K562 (cell line): ENCODE measurements at regions not wholly inside any gene's neighbourhood (a gene's known extent, or its start where the extent isn't known, plus 50 kb on each side); places are given as distances from the start of the nearest gene placed in this dataset.

ENCODE experiments used
- ATAC-seq: fragments of 200-7000 bp; cut with Tn5 transposase; 3 replicates; pipeline ENCODE4 v1.9.1; 2020; ENCODE audit warnings: moderate library complexity
- BruUV-seq: library from RNA; stranded (reverse); fragments of 400-500 nt; replicated peaks from 2 replicates; lab custom pipeline; 2021; lab: Mats Ljungman, UMichigan
- CTCF ChIA-PET: fragments of 300-600 bp; formaldehyde crosslinking; extraction: SDS; loops from one replicate; lab custom pipeline; 2021; ENCODE audit warnings: low intra/inter-chr PET ratio; lab: Yijun Ruan, JAX
- POLR2A ChIA-PET: fragments of 300-600, 350-650 bp; sonication (Branson Sonifier 250); formaldehyde crosslinking; extraction: SDS; loops from one replicate; lab custom pipeline; 2021; ENCODE audit warnings: antibody characterized with exemption, inconsistent platforms; lab: Yijun Ruan, JAX
- DNase-seq, 4 experiments: peaks; one replicate each; pipeline versions ENCODE4 v3.0.0 to v3.0.0-alpha.2; 2011 to 2018; ENCODE audit warnings: low spot score in 3 of 4, mixed read lengths in 3 of 4; ENCODE audit errors: extremely low read depth in 1 of 4
- FAIRE-seq: peaks from 2 replicates; lab custom pipeline; 2011; peaks lifted over from hg19 to GRCh38; lab: Jason Lieb, UNC
- H2AFZ ChIP-seq: 2 replicates; pipeline ENCODE4 v1.6.0; 2011; ENCODE audit warnings: low read depth, low read length, control low read depth, inconsistent platforms
- H3K27ac ChIP-seq: fragments of 200-600 bp; 3 replicates; pipeline ENCODE4 v1.8.0; 2011; ENCODE audit warnings: low read depth, mild to moderate bottlenecking, control low read depth, inconsistent platforms, low read length, moderate library complexity, mixed read lengths; ENCODE audit errors: extremely low read depth
- H3K27me3 ChIP-seq, 2 experiments: fragments of 300-600 bp in 1 of 2; 2 replicates in 1 of 2; 3 replicates in 1 of 2; pipeline versions ENCODE4 v1.6.0 to v1.8.0; 2011; ENCODE audit warnings: inconsistent platforms in 2 of 2, low read length in 2 of 2, mild to moderate bottlenecking in 1 of 2, mixed read lengths in 1 of 2, moderate library complexity in 1 of 2; ENCODE audit not compliant: control insufficient read depth in 2 of 2, insufficient read depth in 2 of 2
- H3K36me3 ChIP-seq: fragments of 300-600 bp; 3 replicates; pipeline ENCODE4 v1.8.0; 2011; ENCODE audit warnings: mild to moderate bottlenecking, low read length, inconsistent platforms; ENCODE audit not compliant: control insufficient read depth, insufficient read depth
- H3K4me1 ChIP-seq, 2 experiments: fragments of 200-600 bp in 1 of 2; replicated peaks in 1 of 2; 2 replicates in 1 of 2; 3 replicates in 1 of 2; pipeline versions ENCODE4 v1.5.1 to v1.8.0; 2011; ENCODE audit warnings: inconsistent platforms in 2 of 2, low read length in 2 of 2, mild to moderate bottlenecking in 1 of 2, mixed read lengths in 1 of 2, moderate library complexity in 1 of 2; ENCODE audit not compliant: control insufficient read depth in 2 of 2, insufficient read depth in 2 of 2
- H3K4me2 ChIP-seq: 2 replicates; pipeline ENCODE4 v1.6.1; 2011; ENCODE audit warnings: low read length, control low read depth, inconsistent platforms, mixed read lengths; ENCODE audit not compliant: insufficient read depth
- H3K4me3 ChIP-seq: fragments of 200-600 bp; sonication (generic), shearing (Covaris generic); 2 replicates; pipeline ENCODE4 v1.5.1; 2016; ENCODE audit warnings: control low read depth, inconsistent platforms
- H3K79me2 ChIP-seq: fragments of 200-600 bp; 3 replicates; pipeline ENCODE4 v1.8.0; 2011; ENCODE audit warnings: low read length, inconsistent platforms; ENCODE audit not compliant: control insufficient read depth, insufficient read depth
- H3K9ac ChIP-seq, 2 experiments: 2 replicates each; pipeline versions ENCODE4 v1.6.0 to v1.6.1; 2011; ENCODE audit warnings: low read depth in 2 of 2, low read length in 2 of 2, control low read depth in 1 of 2, inconsistent platforms in 1 of 2, mild to moderate bottlenecking in 1 of 2, mixed read lengths in 1 of 2; ENCODE audit not compliant: insufficient read depth in 1 of 2
- H3K9me1 ChIP-seq: one replicate; pipeline ENCODE4 v1.6.0; 2011; ENCODE audit warnings: inconsistent platforms, mild to moderate bottlenecking, low read length, moderate library complexity; ENCODE audit not compliant: control insufficient read depth, insufficient read depth
- H3K9me3 ChIP-seq: replicated peaks from 2 replicates; pipeline ENCODE4 v1.5.1; 2011; ENCODE audit warnings: low read depth, low read length, inconsistent platforms; ENCODE audit not compliant: control insufficient read depth, insufficient read depth
- H4K20me1 ChIP-seq: replicated peaks from 2 replicates; pipeline ENCODE4 v1.6.1; 2011; ENCODE audit warnings: low read length, inconsistent platforms, mixed read lengths; ENCODE audit not compliant: control insufficient read depth, insufficient read depth
- CXXC5 ChIP-seq: fragments of 250-450 bp; sonication (Bioruptor Pico); IDR thresholded peaks from 2 replicates; pipeline ENCODE4 v1.8.0; 2022; ENCODE audit warnings: inconsistent platforms, mild to moderate bottlenecking, moderate library complexity
- KDM2B ChIP-seq: fragments of 250-450 bp; sonication (Bioruptor Pico); IDR thresholded peaks from 2 replicates; pipeline ENCODE4 v1.8.0; 2021; ENCODE audit warnings: mild to moderate bottlenecking, moderate library complexity
- MBD2 ChIP-seq: sonication (generic); IDR thresholded peaks from 2 replicates; pipeline ENCODE4 v1.6.1; 2016; ENCODE audit warnings: low read depth, borderline replicate concordance
- NFE2 ChIP-seq: IDR thresholded peaks from 2 replicates; pipeline ENCODE4 v1.6.1; 2014; ENCODE audit warnings: antibody characterized with exemption, low read depth
- SP1 ChIP-seq: sonication (generic); formaldehyde crosslinking; IDR thresholded peaks from 2 replicates; pipeline ENCODE4 v1.8.1; 2022; ENCODE audit warnings: mild to moderate bottlenecking, missing genetic modification reagents
- TOE1 ChIP-seq, 2 experiments: fragments of 450-650 bp in 1 of 2; sonication (generic) in 1 of 2; formaldehyde crosslinking in 1 of 2; IDR thresholded peaks; 2 replicates each; pipeline versions ENCODE4 v1.7.1 to v1.8.0; 2016 to 2022; ENCODE audit warnings: borderline replicate concordance in 2 of 2, mild to moderate bottlenecking in 2 of 2, antibody characterized with exemption in 1 of 2, inconsistent platforms in 1 of 2, low read depth in 1 of 2, missing genetic modification reagents in 1 of 2, moderate library complexity in 1 of 2
- XRCC4 ChIP-seq: IDR thresholded peaks from one replicate; pipeline ENCODE4 v1.6.1; 2011; ENCODE audit not compliant: insufficient read depth, insufficient read length; ENCODE audit errors: extremely low read depth
- ZNF184 ChIP-seq: sonication (generic); formaldehyde crosslinking; IDR thresholded peaks from 2 replicates; pipeline ENCODE4 v1.5.0; 2020; ENCODE audit warnings: missing genetic modification reagents
- ZNF263 ChIP-seq: sonication (generic); formaldehyde crosslinking; IDR thresholded peaks from 2 replicates; pipeline ENCODE4 v1.8.0; 2022; ENCODE audit warnings: mild to moderate bottlenecking, missing genetic modification reagents, borderline replicate concordance
- ZNF717 ChIP-seq: fragments of 250-450 bp; sonication (Bioruptor Pico); IDR thresholded peaks from 2 replicates; pipeline ENCODE4 v1.5.0; 2021
- ZSCAN32 ChIP-seq: fragments of 450-650 bp; formaldehyde crosslinking; IDR thresholded peaks from 2 replicates; pipeline ENCODE4 v1.4.0; 2020; ENCODE audit warnings: mild to moderate bottlenecking, moderate library complexity
- WGBS: fragments of 100-300 bp; shearing (Covaris generic); methylation state at CpG from one replicate; pipeline ENCODE4 v1.1.6; 2016; ENCODE audit warnings: low coverage, mixed read lengths; ENCODE audit not compliant: insufficient coverage; ENCODE audit errors: missing lambda C conversion rate; 5-methylcytosine and 5-hydroxymethylcytosine counted together
- in situ Hi-C: fragments of 300-500 bp; cut with MboI; formaldehyde crosslinking; loops from 4 replicates; pipeline ENCODE4 v1.15.0; 2018; ENCODE audit warnings: inconsistent platforms, mixed read lengths
- intact Hi-C: fragments of 100-400 bp; cut with micrococcal nuclease; formaldehyde crosslinking; loops from 2 replicates; pipeline ENCODE4 v1.14.2; 2022
- TF ChIP-seq, protein P1 (sequence below): sonication (generic); formaldehyde crosslinking; IDR thresholded peaks from 2 replicates; pipeline ENCODE4 v1.8.0; 2022; ENCODE audit warnings: mild to moderate bottlenecking, missing genetic modification reagents
- TF ChIP-seq, protein P2 (sequence below): IDR thresholded peaks from 2 replicates; pipeline ENCODE4 v1.6.1; 2011; ENCODE audit warnings: borderline replicate concordance, low read depth, mild to moderate bottlenecking, moderate library complexity, low read length; ENCODE audit not compliant: insufficient read depth, poor library complexity, severe bottlenecking
- TF ChIP-seq, protein P3 (sequence below): fragments of 450-650 bp; formaldehyde crosslinking; IDR thresholded peaks from 2 replicates; pipeline ENCODE4 v1.4.0; 2020; ENCODE audit warnings: mild to moderate bottlenecking, mixed read lengths

DNA sequence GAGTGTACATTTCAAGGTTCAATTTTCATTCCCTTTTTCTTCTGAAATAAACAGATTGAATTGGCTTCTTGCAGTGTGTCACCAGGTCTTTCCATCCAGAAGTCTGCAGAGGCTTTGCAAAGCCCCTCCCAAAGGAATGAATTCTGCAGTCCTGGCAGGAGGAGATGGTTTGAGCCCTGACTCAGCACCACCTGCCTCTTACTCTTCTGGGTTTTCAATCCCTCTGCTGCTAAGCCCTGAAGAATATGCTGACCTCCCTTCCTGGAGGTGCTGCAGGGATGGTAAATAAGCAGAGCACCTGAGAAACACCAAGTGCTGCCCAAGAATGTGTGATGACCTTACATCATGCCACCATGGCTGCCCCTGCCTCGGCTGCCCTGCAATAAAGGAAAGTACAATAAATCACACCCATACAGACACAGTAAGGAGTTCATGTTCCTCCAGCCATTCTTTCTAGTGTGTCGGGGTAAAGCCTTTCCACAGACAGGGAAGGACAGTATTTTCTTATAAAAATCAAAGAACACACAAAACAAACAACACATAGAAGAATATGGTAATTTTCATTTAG is 209.2 kb downstream of the ZNF326 start:
- Histone ChIP-seq H3K4me1 (no peaks in the 10 kb centered on the region), H3K79me2 (no peaks in the 10 kb centered on the region), H3K4me2 (no peak overlapping the region), H2AFZ (no peak overlapping the region), H3K36me3 (no peaks in the 10 kb centered on the region), H4K20me1 (no peaks in the 10 kb centered on the region), H3K9me3 (no peaks in the 10 kb centered on the region), H3K9me1 (no peaks in the 10 kb centered on the region)
- in situ Hi-C loops: no loop called here
- WGBS: 0% methylated on average over 2 of the region's 2 CpGs
- POLR2A ChIA-PET: no interaction called here
- CTCF ChIA-PET: no interaction called here
- TF ChIP-seq, protein P1, sequence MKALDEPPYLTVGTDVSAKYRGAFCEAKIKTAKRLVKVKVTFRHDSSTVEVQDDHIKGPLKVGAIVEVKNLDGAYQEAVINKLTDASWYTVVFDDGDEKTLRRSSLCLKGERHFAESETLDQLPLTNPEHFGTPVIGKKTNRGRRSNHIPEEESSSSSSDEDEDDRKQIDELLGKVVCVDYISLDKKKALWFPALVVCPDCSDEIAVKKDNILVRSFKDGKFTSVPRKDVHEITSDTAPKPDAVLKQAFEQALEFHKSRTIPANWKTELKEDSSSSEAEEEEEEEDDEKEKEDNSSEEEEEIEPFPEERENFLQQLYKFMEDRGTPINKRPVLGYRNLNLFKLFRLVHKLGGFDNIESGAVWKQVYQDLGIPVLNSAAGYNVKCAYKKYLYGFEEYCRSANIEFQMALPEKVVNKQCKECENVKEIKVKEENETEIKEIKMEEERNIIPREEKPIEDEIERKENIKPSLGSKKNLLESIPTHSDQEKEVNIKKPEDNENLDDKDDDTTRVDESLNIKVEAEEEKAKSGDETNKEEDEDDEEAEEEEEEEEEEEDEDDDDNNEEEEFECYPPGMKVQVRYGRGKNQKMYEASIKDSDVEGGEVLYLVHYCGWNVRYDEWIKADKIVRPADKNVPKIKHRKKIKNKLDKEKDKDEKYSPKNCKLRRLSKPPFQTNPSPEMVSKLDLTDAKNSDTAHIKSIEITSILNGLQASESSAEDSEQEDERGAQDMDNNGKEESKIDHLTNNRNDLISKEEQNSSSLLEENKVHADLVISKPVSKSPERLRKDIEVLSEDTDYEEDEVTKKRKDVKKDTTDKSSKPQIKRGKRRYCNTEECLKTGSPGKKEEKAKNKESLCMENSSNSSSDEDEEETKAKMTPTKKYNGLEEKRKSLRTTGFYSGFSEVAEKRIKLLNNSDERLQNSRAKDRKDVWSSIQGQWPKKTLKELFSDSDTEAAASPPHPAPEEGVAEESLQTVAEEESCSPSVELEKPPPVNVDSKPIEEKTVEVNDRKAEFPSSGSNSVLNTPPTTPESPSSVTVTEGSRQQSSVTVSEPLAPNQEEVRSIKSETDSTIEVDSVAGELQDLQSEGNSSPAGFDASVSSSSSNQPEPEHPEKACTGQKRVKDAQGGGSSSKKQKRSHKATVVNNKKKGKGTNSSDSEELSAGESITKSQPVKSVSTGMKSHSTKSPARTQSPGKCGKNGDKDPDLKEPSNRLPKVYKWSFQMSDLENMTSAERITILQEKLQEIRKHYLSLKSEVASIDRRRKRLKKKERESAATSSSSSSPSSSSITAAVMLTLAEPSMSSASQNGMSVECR: no peak
- no peak for TF ChIP-seq ZNF717 (CRISPR knock-in tag)
- no peak for TF ChIP-seq CXXC5
- no peak for TF ChIP-seq ZSCAN32
- TF ChIP-seq TOE1 (IDR thresholded peaks at IDR 0.05; ENCODE audit: borderline replicate concordance): no peak
- TF ChIP-seq TOE1 (CRISPR knock-in tag; IDR thresholded peaks at IDR 0.05; ENCODE audit: borderline replicate concordance, low read depth): no peak
- no peak for TF ChIP-seq SP1 (CRISPR knock-in tag)
- no peak for TF ChIP-seq MBD2
- no peak for TF ChIP-seq ZNF184
- TF ChIP-seq NFE2: no peak
- no peak for TF ChIP-seq KDM2B (CRISPR knock-in tag)
- TF ChIP-seq, protein P2, sequence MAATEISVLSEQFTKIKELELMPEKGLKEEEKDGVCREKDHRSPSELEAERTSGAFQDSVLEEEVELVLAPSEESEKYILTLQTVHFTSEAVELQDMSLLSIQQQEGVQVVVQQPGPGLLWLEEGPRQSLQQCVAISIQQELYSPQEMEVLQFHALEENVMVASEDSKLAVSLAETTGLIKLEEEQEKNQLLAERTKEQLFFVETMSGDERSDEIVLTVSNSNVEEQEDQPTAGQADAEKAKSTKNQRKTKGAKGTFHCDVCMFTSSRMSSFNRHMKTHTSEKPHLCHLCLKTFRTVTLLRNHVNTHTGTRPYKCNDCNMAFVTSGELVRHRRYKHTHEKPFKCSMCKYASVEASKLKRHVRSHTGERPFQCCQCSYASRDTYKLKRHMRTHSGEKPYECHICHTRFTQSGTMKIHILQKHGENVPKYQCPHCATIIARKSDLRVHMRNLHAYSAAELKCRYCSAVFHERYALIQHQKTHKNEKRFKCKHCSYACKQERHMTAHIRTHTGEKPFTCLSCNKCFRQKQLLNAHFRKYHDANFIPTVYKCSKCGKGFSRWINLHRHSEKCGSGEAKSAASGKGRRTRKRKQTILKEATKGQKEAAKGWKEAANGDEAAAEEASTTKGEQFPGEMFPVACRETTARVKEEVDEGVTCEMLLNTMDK: no peak
- no peak for TF ChIP-seq XRCC4
- no peak for TF ChIP-seq ZNF263 (CRISPR knock-in tag)
- TF ChIP-seq, protein P3, sequence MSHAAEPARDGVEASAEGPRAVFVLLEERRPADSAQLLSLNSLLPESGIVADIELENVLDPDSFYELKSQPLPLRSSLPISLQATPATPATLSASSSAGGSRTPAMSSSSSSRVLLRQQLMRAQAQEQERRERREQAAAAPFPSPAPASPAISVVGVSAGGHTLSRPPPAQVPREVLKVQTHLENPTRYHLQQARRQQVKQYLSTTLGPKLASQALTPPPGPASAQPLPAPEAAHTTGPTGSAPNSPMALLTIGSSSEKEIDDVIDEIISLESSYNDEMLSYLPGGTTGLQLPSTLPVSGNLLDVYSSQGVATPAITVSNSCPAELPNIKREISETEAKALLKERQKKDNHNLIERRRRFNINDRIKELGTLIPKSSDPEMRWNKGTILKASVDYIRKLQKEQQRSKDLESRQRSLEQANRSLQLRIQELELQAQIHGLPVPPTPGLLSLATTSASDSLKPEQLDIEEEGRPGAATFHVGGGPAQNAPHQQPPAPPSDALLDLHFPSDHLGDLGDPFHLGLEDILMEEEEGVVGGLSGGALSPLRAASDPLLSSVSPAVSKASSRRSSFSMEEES: no peak
- TF ChIP-seq, all 486 proteins: peak for 0
- no peak overlapping the region for H3K4me3 ChIP-seq
- intact Hi-C loops: no loop called here
- H3K27me3 ChIP-seq: peaks cover 0 to 9% of the 10 kb centered on the region in 2 experiments; a peak in 1 of 5 replicates
- H3K27ac ChIP-seq: no peak overlapping the region
- ATAC-seq (no peak), FAIRE-seq (no peak), DNase-seq (no peak)
- H3K9ac ChIP-seq: no peak overlapping the region
- no TSS peak for BruUV-seq
